ENCODE measurements at regions not wholly inside any gene's neighbourhood (a gene's known extent, or its start where the extent isn't known, plus 50 kb on each side); places are given as distances from the start of the nearest gene placed in this dataset.

DNA sequence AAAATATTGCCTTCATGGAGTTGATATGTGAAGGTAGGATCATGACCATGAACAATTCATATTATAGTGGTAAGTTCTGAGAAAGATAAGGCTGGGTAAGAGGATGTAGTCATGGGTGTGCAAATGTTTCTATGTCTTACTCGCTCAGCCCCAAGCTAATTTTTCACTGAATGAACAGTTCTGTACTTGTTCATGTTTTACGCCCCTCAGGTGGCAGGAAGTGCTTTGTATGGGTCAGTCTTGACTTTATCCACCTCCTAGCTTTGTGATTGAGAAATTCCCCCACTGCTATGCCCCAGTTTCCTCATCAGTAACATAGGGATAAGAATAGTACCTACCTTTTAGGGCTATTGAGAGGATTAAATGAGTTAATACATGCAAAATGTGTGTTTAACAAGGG is 148.2 kb upstream of the KCNG1 start:
- Histone ChIP-seq H2BK15ac (ENCODE audit: low read depth, low read length) (no peak overlapping the region), H4K91ac (ENCODE audit: insufficient read depth, low read depth, low read length) (no peak overlapping the region), H3K18ac (ENCODE audit: low read depth, low read length) (no peak overlapping the region), H4K20me1 (ENCODE audit: insufficient read depth, low read length) (no peaks in the 10 kb centered on the region), H2AK9ac (replicated peaks; ENCODE audit: low read depth, low read length, poor library complexity) (no peak overlapping the region), H2BK120ac (ENCODE audit: low read depth, low read length) (no peak overlapping the region), H2BK5ac (ENCODE audit: low read depth, low read length, poor library complexity, severe bottlenecking) (no peak overlapping the region), H3K4me2 (ENCODE audit: low read depth, low read length) (no peak overlapping the region), H3K56ac (ENCODE audit: extremely low read depth, insufficient read depth, low read length) (no peak overlapping the region), H3K27me3 (ENCODE audit: control insufficient read depth, insufficient read depth, low read length) (peaks cover 22% of the 10 kb centered on the region), H2AK5ac (ENCODE audit: low read depth, low read length) (no peak overlapping the region), H3K9me1 (ENCODE audit: insufficient read depth, low read length) (no peaks in the 10 kb centered on the region), H3K36me3 (ENCODE audit: control insufficient read depth, insufficient read depth, low read length) (no peaks in the 10 kb centered on the region), H2AFZ (replicated peaks; ENCODE audit: low read length, poor library complexity) (no peak overlapping the region), H3K14ac (replicated peaks; ENCODE audit: low read depth, low read length) (no peak overlapping the region), H3K27ac (ENCODE audit: insufficient read depth, low read length) (no peak overlapping the region), H4K5ac (ENCODE audit: low read depth, low read length) (no peak overlapping the region), H3K79me1 (ENCODE audit: low read depth in 1 of 2, low read length in 2 of 2) (no peaks in the 10 kb centered on the region), H4K8ac (ENCODE audit: low read depth in 2 of 2, low read length in 2 of 2) (no peak overlapping the region), H3K4me3 (ENCODE audit: insufficient read depth, low read depth, low read length) (no peak overlapping the region), H3K4me1 (ENCODE audit: control insufficient read depth, insufficient read depth, low read length) (no peaks in the 10 kb centered on the region), H3K23ac (ENCODE audit: low read depth, low read length) (no peak overlapping the region), H3K9ac (ENCODE audit: low read depth, low read length) (no peak overlapping the region), H3K9me3 (ENCODE audit: control insufficient read depth, insufficient read depth, low read length) (peaks cover 3% of the 10 kb centered on the region), H3K4ac (ENCODE audit: low read depth, low read length) (no peak overlapping the region), H2BK20ac (ENCODE audit: low read depth, low read length) (no peak overlapping the region)
- no peak for DNase-seq
- intact Hi-C loops (cut with micrococcal nuclease) = no loop called here
- TF ChIP-seq, protein P1, sequence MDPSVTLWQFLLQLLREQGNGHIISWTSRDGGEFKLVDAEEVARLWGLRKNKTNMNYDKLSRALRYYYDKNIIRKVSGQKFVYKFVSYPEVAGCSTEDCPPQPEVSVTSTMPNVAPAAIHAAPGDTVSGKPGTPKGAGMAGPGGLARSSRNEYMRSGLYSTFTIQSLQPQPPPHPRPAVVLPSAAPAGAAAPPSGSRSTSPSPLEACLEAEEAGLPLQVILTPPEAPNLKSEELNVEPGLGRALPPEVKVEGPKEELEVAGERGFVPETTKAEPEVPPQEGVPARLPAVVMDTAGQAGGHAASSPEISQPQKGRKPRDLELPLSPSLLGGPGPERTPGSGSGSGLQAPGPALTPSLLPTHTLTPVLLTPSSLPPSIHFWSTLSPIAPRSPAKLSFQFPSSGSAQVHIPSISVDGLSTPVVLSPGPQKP (IDR thresholded peaks at IDR 0.05; ENCODE audit: borderline replicate concordance, low read depth, low read length) = no peak
- TF ChIP-seq MXI1 (IDR thresholded peaks at IDR 0.05; ENCODE audit: borderline replicate concordance, low read depth, low read length) (no peak), CEBPB (IDR thresholded peaks at IDR 0.05; ENCODE audit: low read depth, low read length) (no peak), MAZ (IDR thresholded peaks at IDR 0.05; ENCODE audit: borderline replicate concordance, low read depth, low read length) (no peak), NFE2L2 (IDR thresholded peaks at IDR 0.05; ENCODE audit: low read depth, low read length) (no peak), MAFK (IDR thresholded peaks at IDR 0.05; ENCODE audit: low read depth, low read length) (no peak), POLR2A (IDR thresholded peaks at IDR 0.05; ENCODE audit: low read depth, low read length) (no peak), SMC3 (IDR thresholded peaks at IDR 0.05; ENCODE audit: low read depth, low read length) (no peak), BHLHE40 (IDR thresholded peaks at IDR 0.05; ENCODE audit: low read depth, low read length) (no peak), CHD1 (IDR thresholded peaks at IDR 0.05; ENCODE audit: low read depth, low read length) (no peak), RFX5 (IDR thresholded peaks at IDR 0.05; ENCODE audit: low read depth, low read length) (no peak), RAD21 (IDR thresholded peaks at IDR 0.05; ENCODE audit: low read length) (no peak), FOS (IDR thresholded peaks at IDR 0.05; ENCODE audit: low read depth, low read length) (no peak)
- TF ChIP-seq, protein P2, sequence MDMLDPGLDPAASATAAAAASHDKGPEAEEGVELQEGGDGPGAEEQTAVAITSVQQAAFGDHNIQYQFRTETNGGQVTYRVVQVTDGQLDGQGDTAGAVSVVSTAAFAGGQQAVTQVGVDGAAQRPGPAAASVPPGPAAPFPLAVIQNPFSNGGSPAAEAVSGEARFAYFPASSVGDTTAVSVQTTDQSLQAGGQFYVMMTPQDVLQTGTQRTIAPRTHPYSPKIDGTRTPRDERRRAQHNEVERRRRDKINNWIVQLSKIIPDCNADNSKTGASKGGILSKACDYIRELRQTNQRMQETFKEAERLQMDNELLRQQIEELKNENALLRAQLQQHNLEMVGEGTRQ (IDR thresholded peaks at IDR 0.05; ENCODE audit: low read depth, low read length) = no peak
- TF ChIP-seq, protein P3, sequence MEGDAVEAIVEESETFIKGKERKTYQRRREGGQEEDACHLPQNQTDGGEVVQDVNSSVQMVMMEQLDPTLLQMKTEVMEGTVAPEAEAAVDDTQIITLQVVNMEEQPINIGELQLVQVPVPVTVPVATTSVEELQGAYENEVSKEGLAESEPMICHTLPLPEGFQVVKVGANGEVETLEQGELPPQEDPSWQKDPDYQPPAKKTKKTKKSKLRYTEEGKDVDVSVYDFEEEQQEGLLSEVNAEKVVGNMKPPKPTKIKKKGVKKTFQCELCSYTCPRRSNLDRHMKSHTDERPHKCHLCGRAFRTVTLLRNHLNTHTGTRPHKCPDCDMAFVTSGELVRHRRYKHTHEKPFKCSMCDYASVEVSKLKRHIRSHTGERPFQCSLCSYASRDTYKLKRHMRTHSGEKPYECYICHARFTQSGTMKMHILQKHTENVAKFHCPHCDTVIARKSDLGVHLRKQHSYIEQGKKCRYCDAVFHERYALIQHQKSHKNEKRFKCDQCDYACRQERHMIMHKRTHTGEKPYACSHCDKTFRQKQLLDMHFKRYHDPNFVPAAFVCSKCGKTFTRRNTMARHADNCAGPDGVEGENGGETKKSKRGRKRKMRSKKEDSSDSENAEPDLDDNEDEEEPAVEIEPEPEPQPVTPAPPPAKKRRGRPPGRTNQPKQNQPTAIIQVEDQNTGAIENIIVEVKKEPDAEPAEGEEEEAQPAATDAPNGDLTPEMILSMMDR (conservative IDR thresholded peaks at IDR 0.05; ENCODE audit: low read depth, low read length) = no peak
- ChIA-PET CTCF (no interaction called here), POLR2A (ENCODE audit: unreplicated experiment) (no interaction called here)
- dilution Hi-C loops (cut with HindIII; ENCODE audit: low sequenced_read_pairs, unreplicated experiment) = no loop called here
- WGBS, 2 experiments (ENCODE audit: extremely low coverage in 2 of 2, insufficient read length in 1 of 2) = no CpG with 5 or more reads among the region's 2 CpGs
- no peak for ATAC-seq (ENCODE audit: low read depth)
- no TSS peak for BruUV-seq (replicated peaks)
- in situ Hi-C loops (cut with MboI; ENCODE audit: low sequenced_read_pairs) = no loop called here

Measured in IMR-90 (cell line).